GM12878 (cell line): ENCODE measurements at regions not wholly inside any gene's neighbourhood (a gene's known extent, or its start where the extent isn't known, plus 50 kb on each side); places are given as distances from the start of the nearest gene placed in this dataset.

Source experiments
- ATAC-seq: fragments of 200-7000 bp; cut with Tn5 transposase; 3 replicates; pipeline ENCODE4 v1.9.1; 2020; ENCODE audit warnings: mild to moderate bottlenecking, moderate library complexity
- BruUV-seq: library from RNA; stranded (reverse); fragments of 400-500 nt; replicated peaks from 2 replicates; lab custom pipeline; 2021; lab: Mats Ljungman, UMichigan
- CTCF ChIA-PET: fragments of 300-600 bp; sonication (Branson Sonifier 250); formaldehyde crosslinking; extraction: SDS; loops from one replicate; lab custom pipeline; 2021; ENCODE audit warnings: inconsistent platforms; lab: Yijun Ruan, JAX
- POLR2A ChIA-PET: fragments of 350-600 bp; formaldehyde crosslinking; extraction: SDS; loops from one replicate; lab custom pipeline; 2021; ENCODE audit warnings: inconsistent platforms; lab: Charles Lee
- RAD21 ChIA-PET: fragments of 300-600 bp; sonication (Branson Sonifier 250); formaldehyde crosslinking; loops from one replicate; lab custom pipeline; 2023; ENCODE audit warnings: antibody characterized with exemption; ENCODE audit not compliant: unreplicated experiment; lab: Charles Lee
- SMC1A ChIA-PET: fragments of 300-600 bp; sonication (Branson Sonifier 250); formaldehyde crosslinking; loops from one replicate; lab custom pipeline; 2023; ENCODE audit not compliant: unreplicated experiment, uncharacterized antibody; lab: Charles Lee
- DNase-seq: peaks from one replicate; pipeline ENCODE4 v3.0.0-alpha.2; 2011; ENCODE audit warnings: low read depth, low spot score
- FAIRE-seq: peaks from 3 replicates; lab custom pipeline; 2011; peaks lifted over from hg19 to GRCh38; lab: Jason Lieb, UNC
- H2AFZ ChIP-seq: 2 replicates; pipeline ENCODE4 v1.6.0; 2011; ENCODE audit warnings: low read depth, low read length, control low read depth; ENCODE audit not compliant: control insufficient read depth
- H3K27ac ChIP-seq: 2 replicates; pipeline ENCODE4 v1.5.1; 2011; ENCODE audit warnings: control low read depth; ENCODE audit not compliant: control insufficient read depth, insufficient read depth
- H3K27me3 ChIP-seq, 2 experiments: replicated peaks in 1 of 2; 2 replicates each; pipeline versions ENCODE4 v1.6.0 to v1.6.1; 2011; ENCODE audit warnings: low read length in 1 of 2; ENCODE audit not compliant: control insufficient read depth in 2 of 2, insufficient read depth in 2 of 2
- H3K36me3 ChIP-seq, 2 experiments: 2 replicates each; pipeline ENCODE4 v1.5.1; 2011; ENCODE audit warnings: low read length in 1 of 2; ENCODE audit not compliant: control insufficient read depth in 2 of 2, insufficient read depth in 2 of 2
- H3K4me1 ChIP-seq: 2 replicates; pipeline ENCODE4 v1.6.1; 2011; ENCODE audit warnings: mild to moderate bottlenecking, low read length, moderate library complexity, mixed read lengths; ENCODE audit not compliant: control insufficient read depth, insufficient read depth
- H3K4me2 ChIP-seq: 2 replicates; pipeline ENCODE4 v1.6.0; 2011; ENCODE audit warnings: control low read depth; ENCODE audit not compliant: control insufficient read depth, insufficient read depth
- H3K4me3 ChIP-seq: fragments of 200-600 bp; sonication (generic); 2 replicates; pipeline ENCODE4 v1.5.1; 2016
- H3K79me2 ChIP-seq: 2 replicates; pipeline ENCODE4 v1.6.0; 2011; ENCODE audit warnings: low read length; ENCODE audit not compliant: control insufficient read depth, insufficient read depth
- H3K9ac ChIP-seq: 2 replicates; pipeline ENCODE4 v1.8.0; 2011; ENCODE audit warnings: low read length, control low read depth, mixed read lengths; ENCODE audit not compliant: control insufficient read depth, insufficient read depth
- H3K9me3 ChIP-seq: replicated peaks from 3 replicates; pipeline ENCODE4 v1.5.1; 2011; ENCODE audit warnings: mild to moderate bottlenecking, low read length; ENCODE audit not compliant: control insufficient read depth, insufficient read depth
- H4K20me1 ChIP-seq: 2 replicates; pipeline ENCODE4 v1.6.0; 2011; ENCODE audit not compliant: control insufficient read depth, insufficient read depth
- CBX3 ChIP-seq: fragments of 200-600 bp; sonication (generic); IDR thresholded peaks from 2 replicates; pipeline ENCODE4 v1.6.1; 2016; ENCODE audit warnings: low read depth, borderline replicate concordance
- EP300 ChIP-seq, 2 experiments: fragments of 150-350 bp in 1 of 2; IDR thresholded peaks; 2 replicates each; pipeline ENCODE4 v1.6.1; 2011 to 2012; ENCODE audit warnings: low read depth in 2 of 2, low read length in 2 of 2, borderline replicate concordance in 1 of 2, improper control_type of control experiment in 1 of 2, inconsistent platforms in 1 of 2; ENCODE audit not compliant: control insufficient read depth in 1 of 2
- GABPA ChIP-seq: IDR thresholded peaks from 2 replicates; pipeline ENCODE4 v1.6.1; 2014; ENCODE audit warnings: antibody characterized with exemption, low read depth, mild to moderate bottlenecking, inconsistent platforms
- HDAC2 ChIP-seq: fragments of 200-600 bp; sonication (generic); IDR thresholded peaks from 2 replicates; pipeline ENCODE4 v1.6.1; 2017
- HDAC6 ChIP-seq: fragments of 200-600 bp; sonication (generic); IDR thresholded peaks from one replicate; pipeline ENCODE4 v1.8.0; 2017; ENCODE audit warnings: antibody characterized with exemption; ENCODE audit not compliant: unreplicated experiment
- KDM1A ChIP-seq: fragments of 200-600 bp; sonication (generic); IDR thresholded peaks from 2 replicates; pipeline ENCODE4 v1.6.1; 2016; ENCODE audit warnings: borderline replicate concordance
- NFIC ChIP-seq: IDR thresholded peaks from 2 replicates; pipeline ENCODE4 v1.6.1; 2012; ENCODE audit warnings: low read depth, mild to moderate bottlenecking, inconsistent platforms, low read length, moderate library complexity
- RB1 ChIP-seq: fragments of 450-650 bp; formaldehyde crosslinking; IDR thresholded peaks from 2 replicates; pipeline ENCODE4 v1.6.1; 2017; ENCODE audit warnings: mild to moderate bottlenecking, borderline replicate concordance
- RUNX3 ChIP-seq: IDR thresholded peaks from 2 replicates; pipeline ENCODE4 v1.6.1; 2012; ENCODE audit warnings: low read length, inconsistent platforms
- SIN3A ChIP-seq: IDR thresholded peaks from 2 replicates; pipeline ENCODE4 v1.6.1; 2012; ENCODE audit warnings: low read depth, low read length, improper control_type of control experiment
- SPI1 ChIP-seq: IDR thresholded peaks from 2 replicates; pipeline ENCODE4 v1.6.1; 2011; ENCODE audit warnings: low read depth, mild to moderate bottlenecking, low read length, moderate library complexity, borderline replicate concordance; ENCODE audit not compliant: insufficient read depth
- TCF12 ChIP-seq: IDR thresholded peaks from 2 replicates; pipeline ENCODE4 v1.6.1; 2011; ENCODE audit warnings: low read depth, mild to moderate bottlenecking, low read length
- ZBTB33 ChIP-seq: fragments of 450-650 bp; IDR thresholded peaks from 2 replicates; pipeline ENCODE4 v1.6.1; 2017; ENCODE audit warnings: mild to moderate bottlenecking
- WGBS: methylation state at CpG from one replicate; pipeline ENCODE4 v1.1.6; 2016; ENCODE audit warnings: low lambda C conversion rate; ENCODE audit not compliant: insufficient replicate concordance, insufficient coverage; ENCODE audit errors: missing lambda C conversion rate; 5-methylcytosine and 5-hydroxymethylcytosine counted together
- in situ Hi-C: fragments of 300-500 bp; cut with MboI; formaldehyde crosslinking; loops from 9 replicates; pipeline ENCODE4 v1.14.3; 2018; ENCODE audit warnings: mixed read lengths
- intact Hi-C: fragments of 100-400 bp; cut with micrococcal nuclease; formaldehyde crosslinking; loops from one replicate; pipeline ENCODE4 v1.14.2; 2022; ENCODE audit not compliant: unreplicated experiment
- TF ChIP-seq, protein P1 (sequence below): fragments of 450-650 bp; conservative IDR thresholded peaks from 2 replicates; pipeline ENCODE4 v1.6.1; 2017; ENCODE audit warnings: mild to moderate bottlenecking, moderate library complexity

DNA sequence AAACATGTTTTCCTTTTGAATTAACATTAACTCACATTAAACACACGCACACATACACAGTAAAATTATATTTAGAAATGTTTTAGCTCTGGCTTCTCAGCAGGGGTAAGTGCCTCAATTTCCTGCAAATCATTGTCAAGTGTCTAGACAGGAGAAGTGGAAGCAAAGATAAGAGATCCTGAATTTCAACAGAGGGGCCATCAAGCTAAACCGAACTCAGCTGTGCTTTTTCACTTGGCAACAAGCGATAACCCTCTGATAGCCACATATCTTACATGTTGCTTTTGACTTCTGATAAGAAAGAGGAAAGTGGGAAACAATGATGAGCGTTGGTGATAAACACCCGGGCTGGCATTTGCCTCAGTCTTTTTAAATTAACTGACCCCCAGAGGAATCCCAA is 79.7 kb upstream of the SPDL1 start:
- SMC1A ChIA-PET, result interaction anchor here (0.8 to 1.0 kb wide), 2 partner anchors 32 to 88 kb away, joined by 3 read pairs; no protein-coding TSS in a partner anchor
- Histone ChIP-seq H3K9ac (no peak overlapping the region), H4K20me1 (no peaks in the 10 kb centered on the region), H3K4me3 (no peak overlapping the region), H3K4me1 (no peaks in the 10 kb centered on the region), H3K27ac (no peak overlapping the region), H3K79me2 (no peaks in the 10 kb centered on the region), H3K9me3 (no peaks in the 10 kb centered on the region), H3K4me2 (no peak overlapping the region), H3K36me3 (no peaks in the 10 kb centered on the region), H2AFZ (no peak overlapping the region), H3K27me3 (peaks cover 0 to 3% of the 10 kb centered on the region in 2 experiments; a peak in 1 of 4 replicates)
- intact Hi-C loops (no loop called here), in situ Hi-C loops (no loop called here)
- WGBS, result 0% methylated on average over 5 of the region's 5 CpGs
- BruUV-seq, result no TSS peak
- CTCF ChIA-PET, result no interaction called here
- no peak for ATAC-seq
- FAIRE-seq, result no peak
- TF ChIP-seq RUNX3 (no peak), SIN3A (no peak), SPI1 (no peak), HDAC2 (no peak)
- RAD21 ChIA-PET, result no interaction called here
- no peak for DNase-seq
- POLR2A ChIA-PET, result no interaction called here

- POLR2A ChIA-PET, result no interaction called here
- DNase-seq, result no peak
- 9% methylated on average over 2 of the region's 2 CpGs for WGBS
- in situ Hi-C loops (no loop called here), intact Hi-C loops (no loop called here)
- BruUV-seq, result no TSS peak
- FAIRE-seq, result no peak
- CTCF ChIA-PET, result no interaction called here
- ATAC-seq, result no peak
- H3K4me1 ChIP-seq, result no peaks in the 10 kb centered on the region
- no peak overlapping the region for H3K9ac ChIP-seq
- no peak overlapping the region for H3K27ac ChIP-seq
- no peaks in the 10 kb centered on the region for H3K9me3 ChIP-seq
- no peaks in the 10 kb centered on the region for H3K36me3 ChIP-seq
- no peak overlapping the region for H2AFZ ChIP-seq
- H3K4me2 ChIP-seq, result no peak overlapping the region
- SMC1A ChIA-PET, result no interaction called here
- H3K79me2 ChIP-seq, result no peaks in the 10 kb centered on the region
- peaks cover 0 to 3% of the 10 kb centered on the region in 2 experiments; a peak in 1 of 4 replicates for H3K27me3 ChIP-seq
- no peaks in the 10 kb centered on the region for H4K20me1 ChIP-seq
- RAD21 ChIA-PET, result no interaction called here
- H3K4me3 ChIP-seq, result no peak overlapping the region
- TF ChIP-seq EP300 (IDR thresholded peaks at IDR 0.05; ENCODE audit: borderline replicate concordance in 1 of 2, control insufficient read depth in 1 of 2, low read depth in 2 of 2, low read length in 2 of 2), result no peak
- no peak for TF ChIP-seq GABPA
- TF ChIP-seq KDM1A, result no peak
- TF ChIP-seq SPI1, result no peak
- TF ChIP-seq TCF12, result no peak
- TF ChIP-seq NFIC, result no peak
- TF ChIP-seq HDAC6, result no peak
- TF ChIP-seq CBX3, result no peak
- TF ChIP-seq, protein P1, sequence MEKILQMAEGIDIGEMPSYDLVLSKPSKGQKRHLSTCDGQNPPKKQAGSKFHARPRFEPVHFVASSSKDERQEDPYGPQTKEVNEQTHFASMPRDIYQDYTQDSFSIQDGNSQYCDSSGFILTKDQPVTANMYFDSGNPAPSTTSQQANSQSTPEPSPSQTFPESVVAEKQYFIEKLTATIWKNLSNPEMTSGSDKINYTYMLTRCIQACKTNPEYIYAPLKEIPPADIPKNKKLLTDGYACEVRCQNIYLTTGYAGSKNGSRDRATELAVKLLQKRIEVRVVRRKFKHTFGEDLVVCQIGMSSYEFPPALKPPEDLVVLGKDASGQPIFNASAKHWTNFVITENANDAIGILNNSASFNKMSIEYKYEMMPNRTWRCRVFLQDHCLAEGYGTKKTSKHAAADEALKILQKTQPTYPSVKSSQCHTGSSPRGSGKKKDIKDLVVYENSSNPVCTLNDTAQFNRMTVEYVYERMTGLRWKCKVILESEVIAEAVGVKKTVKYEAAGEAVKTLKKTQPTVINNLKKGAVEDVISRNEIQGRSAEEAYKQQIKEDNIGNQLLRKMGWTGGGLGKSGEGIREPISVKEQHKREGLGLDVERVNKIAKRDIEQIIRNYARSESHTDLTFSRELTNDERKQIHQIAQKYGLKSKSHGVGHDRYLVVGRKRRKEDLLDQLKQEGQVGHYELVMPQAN, result no peak
- TF ChIP-seq ZBTB33, result no peak
- TF ChIP-seq RB1, result no peak
Observed at GRCh38 chr5:169499990-169500505, 83.5 kb upstream of the SPDL1 start.
